ENCODE measurements at regions not wholly inside any gene's neighbourhood (a gene's known extent, or its start where the extent isn't known, plus 50 kb on each side); places are given as distances from the start of the nearest gene placed in this dataset.
"Not testable (repeated sequence)": the region's sequence is repeated elsewhere in the genome, so short reads cannot be mapped to it uniquely, and the experiment has no call there.

- H3K27me3 Mint-ChIP-seq (ENCODE audit: low read depth) = no peaks in the 10 kb centered on the region
- no peak for TF ChIP-seq CTCF (conservative IDR thresholded peaks at IDR 0.05)
- H3K27ac Mint-ChIP-seq (ENCODE audit: unreplicated experiment) = no peak overlapping the region
- H3K4me1 Mint-ChIP-seq = peaks cover 12% of the 10 kb centered on the region
- H3K36me3 Mint-ChIP-seq (ENCODE audit: low read depth) = no peaks in the 10 kb centered on the region
- no peak overlapping the region for H3K4me3 Mint-ChIP-seq
- no peak for DNase-seq (ENCODE audit: low read depth, low spot score)
- peaks cover 3% of the 10 kb centered on the region for H3K9me3 Mint-ChIP-seq
Measured at GRCh38 chr5:126139086-126139485, 284.1 kb upstream of the GRAMD2B start.

- no peak for DNase-seq (ENCODE audit: low read depth, low spot score)
- Mint-ChIP-seq H3K27ac (ENCODE audit: unreplicated experiment) (no peak overlapping the region), H3K27me3 (ENCODE audit: low read depth) (no peaks in the 10 kb centered on the region), H3K4me1 (peaks cover 12% of the 10 kb centered on the region), H3K9me3 (peaks cover 3% of the 10 kb centered on the region), H3K4me3 (no peak overlapping the region), H3K36me3 (ENCODE audit: low read depth) (no peaks in the 10 kb centered on the region)
- no peak for TF ChIP-seq CTCF (conservative IDR thresholded peaks at IDR 0.05)
Measured at GRCh38 chr5:126139773-126140172, 283.4 kb upstream of the GRAMD2B start.

GRCh38 chr5:126143622-126144021 is 279.6 kb upstream of the GRAMD2B start:
- TF ChIP-seq CTCF (conservative IDR thresholded peaks at IDR 0.05) = no peak

GRCh38 chr5:126150319-126150718 is 272.9 kb upstream of the GRAMD2B start:
- not testable (repeated sequence) for H3K36me3 Mint-ChIP-seq (ENCODE audit: low read depth); H3K27ac Mint-ChIP-seq (ENCODE audit: unreplicated experiment); H3K27me3 Mint-ChIP-seq (ENCODE audit: low read depth); H3K4me3 Mint-ChIP-seq; DNase-seq (ENCODE audit: low read depth, low spot score); H3K4me1 Mint-ChIP-seq; H3K9me3 Mint-ChIP-seq

More at GRCh38 chr5:126143622-126144021, 279.6 kb upstream of the GRAMD2B start:
- Mint-ChIP-seq H3K27ac (ENCODE audit: unreplicated experiment) (no peak overlapping the region), H3K4me3 (no peak overlapping the region), H3K36me3 (ENCODE audit: low read depth) (no peaks in the 10 kb centered on the region), H3K9me3 (peaks cover 3% of the 10 kb centered on the region), H3K4me1 (peaks cover 6% of the 10 kb centered on the region), H3K27me3 (ENCODE audit: low read depth) (no peaks in the 10 kb centered on the region)
- no peak for DNase-seq (ENCODE audit: low read depth, low spot score)

- not testable (repeated sequence) for H3K4me1 Mint-ChIP-seq; H3K27me3 Mint-ChIP-seq (ENCODE audit: low read depth); H3K4me3 Mint-ChIP-seq; DNase-seq (ENCODE audit: low read depth, low spot score); H3K27ac Mint-ChIP-seq (ENCODE audit: unreplicated experiment)
- Mint-ChIP-seq H3K9me3 (peaks cover 26% of the 10 kb centered on the region), H3K36me3 (ENCODE audit: low read depth) (peaks cover 15% of the 10 kb centered on the region)
Measured at GRCh38 chr5:126155298-126155697, 267.9 kb upstream of the GRAMD2B start.

- TF ChIP-seq CTCF (conservative IDR thresholded peaks at IDR 0.05) = no peak
- no peaks in the 10 kb centered on the region for H3K27me3 Mint-ChIP-seq (ENCODE audit: low read depth)
- H3K9me3 Mint-ChIP-seq = peaks cover 25% of the 10 kb centered on the region
- DNase-seq (ENCODE audit: low read depth, low spot score) = no peak
- peak overlapping the region; percentile 1 for H3K27ac Mint-ChIP-seq (ENCODE audit: unreplicated experiment)
- no peak overlapping the region for H3K4me3 Mint-ChIP-seq
- H3K4me1 Mint-ChIP-seq = no peaks in the 10 kb centered on the region
- H3K36me3 Mint-ChIP-seq (ENCODE audit: low read depth) = peaks cover 13% of the 10 kb centered on the region
Measured at GRCh38 chr5:126166368-126166767, 256.8 kb upstream of the GRAMD2B start.

GRCh38 chr5:126168785-126169184 is 254.4 kb upstream of the GRAMD2B start:
- Mint-ChIP-seq H3K4me3 (no peak overlapping the region), H3K27ac (ENCODE audit: unreplicated experiment) (no peak overlapping the region), H3K4me1 (no peaks in the 10 kb centered on the region), H3K27me3 (ENCODE audit: low read depth) (no peaks in the 10 kb centered on the region), H3K36me3 (ENCODE audit: low read depth) (peaks cover 19% of the 10 kb centered on the region), H3K9me3 (peaks cover 31% of the 10 kb centered on the region)
- DNase-seq (ENCODE audit: low read depth, low spot score) = no peak
- TF ChIP-seq CTCF (conservative IDR thresholded peaks at IDR 0.05) = no peak

Data from neural crest cell (in vitro differentiated cells).